Activated T-helper 17 cell treated with anti-CD3 and anti-CD28 coated beads, Interleukin-2, amount 50 U/mL, for 72 hours (primary cell): ENCODE measurements at regions not wholly inside any gene's neighbourhood (a gene's known extent, or its start where the extent isn't known, plus 50 kb on each side); places are given as distances from the start of the nearest gene placed in this dataset.

ENCODE experiments used
- ATAC-seq: fragments of 150-1000 bp; cut with Tn5 transposase; replicated peaks from 2 replicates; pipeline ENCODE4 v1.10.0; 2021; ENCODE audit warnings: mild to moderate bottlenecking, moderate library complexity
- H3K27ac Mint-ChIP-seq: one replicate; pipeline ENCODE4 v1.8.0; 2022; ENCODE audit warnings: mixed read lengths
- H3K27me3 Mint-ChIP-seq: one replicate; pipeline ENCODE4 v1.8.0; 2022; ENCODE audit warnings: mixed read lengths
- H3K36me3 Mint-ChIP-seq: one replicate; pipeline ENCODE4 v1.8.0; 2022; ENCODE audit warnings: low read depth, mild to moderate bottlenecking, mixed read lengths
- H3K4me1 Mint-ChIP-seq: one replicate; pipeline ENCODE4 v1.8.0; 2022; ENCODE audit warnings: mixed read lengths
- H3K4me3 Mint-ChIP-seq: one replicate; pipeline ENCODE4 v1.8.0; 2022; ENCODE audit warnings: mild to moderate bottlenecking, mixed read lengths
- H3K9me3 Mint-ChIP-seq: one replicate; pipeline ENCODE4 v1.8.0; 2022; ENCODE audit warnings: mixed read lengths

DNA sequence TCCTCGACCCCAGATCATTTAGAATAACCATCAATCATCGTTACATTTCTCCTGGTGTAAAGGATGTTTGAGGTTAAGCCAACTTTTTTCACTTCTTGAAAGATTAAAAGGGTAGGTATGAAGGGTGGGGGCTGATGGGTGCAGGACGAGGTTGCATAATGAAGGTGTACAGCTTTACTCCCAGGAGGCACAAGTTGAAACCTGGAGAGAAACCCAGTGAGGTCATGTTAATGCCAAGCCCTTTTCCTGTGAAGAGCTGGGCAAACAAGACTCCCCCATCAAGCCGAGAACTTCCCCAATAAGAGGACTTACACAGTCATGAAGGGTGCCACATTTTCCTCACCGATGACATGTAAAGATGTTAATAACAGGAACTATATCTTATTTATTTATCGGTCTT is 84.3 kb downstream of the FZD10 start:
- no peak overlapping the region for H3K4me3 Mint-ChIP-seq
- H3K36me3 Mint-ChIP-seq: no peaks in the 10 kb centered on the region
- H3K27ac Mint-ChIP-seq: no peak overlapping the region
- ATAC-seq: no peak
- H3K27me3 Mint-ChIP-seq: no peaks in the 10 kb centered on the region
- no peaks in the 10 kb centered on the region for H3K4me1 Mint-ChIP-seq
- peaks cover 11% of the 10 kb centered on the region for H3K9me3 Mint-ChIP-seq

DNA sequence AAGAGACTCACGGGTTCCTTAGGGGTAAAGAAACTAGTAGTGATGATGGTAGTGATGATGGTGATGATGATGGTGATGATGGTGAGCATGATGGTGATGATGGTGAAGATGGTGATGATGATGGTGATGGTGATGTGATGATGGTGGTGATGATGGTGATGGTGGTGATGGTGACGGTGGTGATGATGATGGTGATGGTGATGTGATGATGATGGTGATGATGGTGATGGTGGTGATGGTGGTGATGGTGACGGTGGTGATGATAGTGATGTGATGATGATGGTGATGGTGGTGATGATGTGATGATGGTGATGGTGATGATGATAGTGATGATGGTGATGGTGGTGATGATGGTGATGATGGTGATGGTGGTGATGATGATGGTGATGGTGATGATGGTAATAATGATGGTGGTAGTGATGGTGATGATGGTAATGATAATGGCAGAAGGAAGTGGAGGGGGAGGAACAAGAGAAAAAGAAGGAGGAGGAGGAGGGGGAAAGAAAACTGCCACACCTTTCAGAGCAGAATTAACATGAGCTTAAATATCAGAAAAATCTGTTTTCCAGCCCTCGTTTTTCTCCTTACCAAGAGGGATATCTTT is 85.5 kb downstream of the FZD10 start:
- no peak overlapping the region for H3K27ac Mint-ChIP-seq
- H3K4me3 Mint-ChIP-seq: no peak overlapping the region
- H3K27me3 Mint-ChIP-seq: no peaks in the 10 kb centered on the region
- ATAC-seq: no peak
- peaks cover 6% of the 10 kb centered on the region for H3K9me3 Mint-ChIP-seq
- H3K4me1 Mint-ChIP-seq: no peaks in the 10 kb centered on the region
- no peaks in the 10 kb centered on the region for H3K36me3 Mint-ChIP-seq

DNA sequence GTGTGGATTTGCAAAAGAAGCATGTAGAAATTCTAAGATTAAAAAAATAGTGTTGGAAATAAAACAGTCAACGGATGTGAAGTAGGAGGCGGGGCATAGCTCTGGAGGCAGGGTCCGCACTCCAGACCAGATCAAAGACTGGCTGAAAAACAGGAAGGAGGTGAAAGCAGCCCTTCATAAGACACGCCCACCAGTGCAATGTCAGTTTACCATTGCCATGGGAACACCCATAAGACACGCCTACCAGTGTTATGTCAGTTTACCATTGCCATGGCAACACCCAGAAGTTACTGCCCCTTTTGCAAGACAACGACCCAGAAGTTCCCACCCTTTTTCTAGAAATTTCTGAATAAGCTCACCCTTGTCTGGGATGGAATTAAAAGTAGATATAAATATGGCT is 87.1 kb downstream of the FZD10 start:
- no peak for ATAC-seq
- Mint-ChIP-seq H3K36me3 (no peaks in the 10 kb centered on the region), H3K4me3 (no peak overlapping the region), H3K27ac (no peak overlapping the region), H3K27me3 (no peaks in the 10 kb centered on the region), H3K9me3 (peaks cover 6% of the 10 kb centered on the region), H3K4me1 (no peaks in the 10 kb centered on the region)

DNA sequence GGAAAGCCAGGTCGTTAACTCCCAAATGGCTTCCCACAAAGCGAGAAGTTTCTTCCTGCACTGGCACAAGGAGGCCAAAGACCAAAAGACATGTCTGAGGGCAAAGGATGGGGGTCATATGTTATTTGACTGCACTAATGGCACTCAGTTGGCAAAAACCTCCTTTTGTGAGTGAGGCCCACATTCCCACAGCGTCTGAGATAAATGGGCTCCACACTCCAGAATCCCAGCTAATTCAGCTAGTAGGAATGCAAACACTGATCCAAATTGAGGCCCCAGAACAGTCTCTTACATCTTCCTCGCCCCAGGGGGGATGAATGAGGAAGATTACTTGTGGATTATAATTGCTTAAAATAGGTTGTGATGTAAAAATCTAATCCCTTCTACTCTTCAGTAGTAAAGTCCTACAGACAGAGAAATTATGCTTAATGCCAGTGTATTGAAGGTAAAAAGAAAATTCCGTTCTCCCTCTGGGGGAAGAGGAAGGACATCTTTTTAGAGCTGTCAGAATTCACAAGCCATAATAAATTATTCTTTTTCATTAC is 86.4 kb upstream of the PIWIL1 start:
- Mint-ChIP-seq H3K4me1 (no peaks in the 10 kb centered on the region), H3K27ac (no peak overlapping the region), H3K9me3 (peaks cover 6% of the 10 kb centered on the region), H3K4me3 (no peak overlapping the region), H3K36me3 (no peaks in the 10 kb centered on the region), H3K27me3 (no peaks in the 10 kb centered on the region)
- ATAC-seq: no peak

DNA sequence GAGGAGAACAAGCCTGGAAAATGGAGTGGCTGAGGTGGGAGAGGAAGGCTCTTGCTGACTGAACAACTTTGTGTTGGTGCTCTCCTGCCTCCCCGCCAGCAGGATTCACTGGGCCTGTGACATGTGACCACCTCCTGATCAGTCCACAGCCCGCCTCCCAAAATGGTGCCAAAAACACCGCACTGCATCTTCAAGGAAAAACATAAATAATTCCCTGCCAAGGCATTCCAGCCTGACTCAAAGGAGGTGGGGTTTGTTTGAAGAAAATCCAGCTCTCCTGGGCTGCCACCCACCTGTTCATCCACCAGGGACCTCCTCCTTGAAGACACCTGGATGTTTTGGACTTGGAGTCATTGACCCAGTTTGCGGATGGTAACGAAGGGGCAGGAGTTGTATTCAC is 83.8 kb upstream of the PIWIL1 start:
- Mint-ChIP-seq H3K9me3 (no peaks in the 10 kb centered on the region), H3K36me3 (no peaks in the 10 kb centered on the region), H3K27me3 (no peaks in the 10 kb centered on the region), H3K4me3 (no peak overlapping the region), H3K27ac (no peak overlapping the region), H3K4me1 (no peaks in the 10 kb centered on the region)
- ATAC-seq: no peak

DNA sequence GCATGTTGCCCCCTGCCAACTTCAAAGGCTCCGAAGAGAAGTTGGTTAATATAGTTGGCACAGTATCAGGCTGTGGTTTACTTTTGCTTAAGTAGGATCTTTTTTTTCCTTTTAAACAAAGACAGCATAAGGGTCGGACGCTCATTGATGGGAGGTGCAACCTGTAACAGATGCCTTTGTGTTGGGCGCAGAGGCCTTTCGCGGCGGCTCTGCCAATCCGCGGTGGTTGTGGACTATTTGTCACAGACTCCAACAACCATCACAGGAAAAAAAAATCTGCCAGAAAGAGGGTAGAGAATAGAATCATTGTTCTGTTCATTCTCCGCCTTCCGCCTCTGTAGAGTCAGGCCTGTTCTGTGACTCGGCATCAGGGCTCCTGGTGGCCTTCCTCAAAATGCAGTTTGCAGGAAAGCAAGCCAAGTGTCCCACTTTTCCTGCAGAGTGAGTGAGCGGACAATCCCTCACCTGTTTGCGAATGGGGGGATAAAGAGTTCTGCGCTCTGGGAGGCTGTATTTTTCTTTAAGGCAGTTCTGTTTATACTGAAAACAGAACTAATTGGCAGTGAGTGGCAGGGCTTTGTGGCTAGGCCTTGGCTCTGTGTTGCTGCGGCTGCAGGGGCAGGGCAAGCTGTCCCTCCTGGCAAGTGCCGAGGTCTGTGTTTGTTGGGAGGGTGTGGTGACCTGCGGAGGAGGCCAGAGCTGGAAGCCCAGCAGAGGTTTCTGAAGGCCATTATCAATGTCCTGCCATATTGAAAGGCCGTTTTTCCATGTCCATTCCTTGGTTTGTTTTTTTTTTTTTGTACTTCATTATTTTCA is 83.0 kb upstream of the PIWIL1 start:
- no peak for ATAC-seq
- Mint-ChIP-seq H3K9me3 (no peaks in the 10 kb centered on the region), H3K4me1 (no peaks in the 10 kb centered on the region), H3K27ac (no peak overlapping the region), H3K27me3 (no peaks in the 10 kb centered on the region), H3K4me3 (no peak overlapping the region), H3K36me3 (no peaks in the 10 kb centered on the region)

DNA sequence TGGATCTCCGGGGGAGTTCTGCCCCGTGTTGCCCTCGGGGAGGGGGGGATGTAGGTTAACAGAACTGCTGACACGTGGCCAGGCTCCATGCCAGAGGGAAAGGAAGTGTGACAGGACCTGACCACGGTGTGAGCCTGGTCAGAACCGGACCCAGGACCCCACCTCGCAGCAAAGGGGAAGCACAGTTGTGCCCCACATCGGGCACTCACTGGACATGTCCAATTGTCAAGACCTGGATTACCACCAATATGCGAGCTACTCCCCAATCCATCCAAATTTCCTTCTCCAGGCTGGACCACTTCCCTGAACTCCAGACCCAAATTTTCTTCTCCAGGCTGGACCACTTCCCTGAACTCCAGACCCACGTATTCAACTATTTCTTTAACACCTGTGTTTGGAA is 78.8 kb upstream of the PIWIL1 start:
- ATAC-seq: no peak
- Mint-ChIP-seq H3K4me3 (no peak overlapping the region), H3K36me3 (no peaks in the 10 kb centered on the region), H3K9me3 (no peaks in the 10 kb centered on the region), H3K27ac (no peak overlapping the region), H3K4me1 (no peaks in the 10 kb centered on the region), H3K27me3 (no peaks in the 10 kb centered on the region)

DNA sequence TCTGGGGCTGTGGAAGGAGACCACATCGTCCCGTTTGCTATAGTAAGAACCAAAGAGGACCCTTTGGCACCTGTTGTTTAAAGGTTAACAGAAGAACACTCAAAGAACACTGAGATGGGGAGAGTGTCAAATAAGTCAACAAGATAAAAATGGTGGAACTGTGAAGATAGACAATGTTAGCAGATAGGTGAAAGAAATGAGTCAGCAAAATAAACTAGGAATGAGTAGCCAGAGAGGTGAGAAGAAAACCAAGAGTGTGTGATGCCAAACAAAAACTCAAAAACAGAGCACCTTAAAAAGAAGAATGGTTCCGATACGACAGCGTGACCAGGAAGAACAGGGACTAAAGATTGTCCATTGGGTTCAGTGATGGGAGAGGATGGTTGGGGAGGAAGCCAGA is 74.7 kb upstream of the PIWIL1 start:
- no peak for ATAC-seq

DNA sequence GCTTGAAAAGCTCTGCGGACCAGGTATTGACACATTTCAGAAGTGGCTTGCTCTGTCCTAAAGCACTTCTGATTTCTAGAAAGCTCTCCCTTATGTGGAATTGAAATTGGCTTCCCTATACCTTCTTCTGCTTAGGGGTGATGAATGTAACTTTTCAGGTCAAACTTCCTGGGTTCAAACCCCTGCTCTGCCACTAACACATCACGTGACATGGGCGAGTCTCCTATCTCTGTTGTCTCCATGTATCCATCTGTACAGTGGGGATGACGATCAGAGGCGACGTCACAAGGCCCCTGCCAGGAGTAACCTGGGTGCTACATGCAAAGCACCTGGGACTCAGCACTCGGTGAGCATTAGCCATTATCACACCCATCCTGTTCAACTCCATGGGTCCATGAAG is 73.7 kb upstream of the PIWIL1 start:
- no peak for ATAC-seq
- Mint-ChIP-seq H3K4me1 (no peaks in the 10 kb centered on the region), H3K27me3 (no peaks in the 10 kb centered on the region), H3K9me3 (peaks cover 5% of the 10 kb centered on the region), H3K4me3 (no peak overlapping the region), H3K36me3 (no peaks in the 10 kb centered on the region), H3K27ac (no peak overlapping the region)

More for the DNA sequence above, 74.7 kb upstream of the PIWIL1 start:
- no peak overlapping the region for H3K4me3 Mint-ChIP-seq
- H3K9me3 Mint-ChIP-seq: peaks cover 5% of the 10 kb centered on the region
- H3K4me1 Mint-ChIP-seq: no peaks in the 10 kb centered on the region
- no peaks in the 10 kb centered on the region for H3K27me3 Mint-ChIP-seq
- no peak overlapping the region for H3K27ac Mint-ChIP-seq
- H3K36me3 Mint-ChIP-seq: no peaks in the 10 kb centered on the region

DNA sequence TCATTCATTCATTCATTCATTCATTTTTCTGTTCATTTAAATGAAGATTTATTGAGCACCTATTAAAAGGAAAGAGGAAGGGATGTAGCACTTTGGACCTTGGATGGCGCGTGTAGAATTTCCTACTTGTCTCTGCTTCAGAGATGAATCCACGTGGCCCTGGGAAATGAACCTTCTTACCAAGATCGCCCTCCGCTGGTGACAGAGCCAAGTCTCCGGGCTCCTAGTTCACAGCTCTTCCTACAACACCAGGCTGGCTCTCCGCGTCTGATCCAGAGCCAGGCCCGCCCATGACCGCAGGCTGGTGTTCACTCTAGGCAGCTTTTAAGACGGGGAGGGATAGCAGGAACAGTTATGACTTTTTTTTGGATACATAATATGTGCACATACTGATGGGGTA is 70.9 kb upstream of the PIWIL1 start:
- no peak overlapping the region for H3K27ac Mint-ChIP-seq
- H3K27me3 Mint-ChIP-seq: peaks cover 3% of the 10 kb centered on the region
- ATAC-seq: no peak
- peaks cover 5% of the 10 kb centered on the region for H3K9me3 Mint-ChIP-seq
- no peak overlapping the region for H3K4me3 Mint-ChIP-seq
- no peaks in the 10 kb centered on the region for H3K36me3 Mint-ChIP-seq
- H3K4me1 Mint-ChIP-seq: no peaks in the 10 kb centered on the region

DNA sequence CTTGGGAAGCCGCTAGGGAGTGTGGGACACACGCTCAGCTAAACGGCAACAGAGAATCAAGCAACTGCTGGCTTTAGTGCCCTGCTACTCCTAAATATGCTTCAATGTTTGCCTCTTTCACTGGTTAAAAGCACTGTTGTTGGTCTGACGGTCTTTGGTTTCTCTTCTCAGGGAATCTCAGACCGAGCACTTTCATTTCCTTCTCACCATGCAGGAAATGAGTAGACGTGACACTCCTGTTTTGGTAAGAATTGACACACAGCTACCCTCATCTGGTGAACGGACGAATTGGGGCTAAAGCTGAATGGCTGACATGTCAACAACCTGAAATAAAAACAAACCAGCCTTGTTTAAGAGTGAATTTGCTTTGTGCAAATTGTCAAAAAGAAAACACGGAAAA is 57.5 kb upstream of the PIWIL1 start:
- H3K27me3 Mint-ChIP-seq: peaks cover 8% of the 10 kb centered on the region
- ATAC-seq: peak; percentile 69
- no peaks in the 10 kb centered on the region for H3K4me1 Mint-ChIP-seq
- H3K27ac Mint-ChIP-seq: no peak overlapping the region
- H3K4me3 Mint-ChIP-seq: no peak overlapping the region
- H3K36me3 Mint-ChIP-seq: no peaks in the 10 kb centered on the region
- peaks cover 10% of the 10 kb centered on the region for H3K9me3 Mint-ChIP-seq

DNA sequence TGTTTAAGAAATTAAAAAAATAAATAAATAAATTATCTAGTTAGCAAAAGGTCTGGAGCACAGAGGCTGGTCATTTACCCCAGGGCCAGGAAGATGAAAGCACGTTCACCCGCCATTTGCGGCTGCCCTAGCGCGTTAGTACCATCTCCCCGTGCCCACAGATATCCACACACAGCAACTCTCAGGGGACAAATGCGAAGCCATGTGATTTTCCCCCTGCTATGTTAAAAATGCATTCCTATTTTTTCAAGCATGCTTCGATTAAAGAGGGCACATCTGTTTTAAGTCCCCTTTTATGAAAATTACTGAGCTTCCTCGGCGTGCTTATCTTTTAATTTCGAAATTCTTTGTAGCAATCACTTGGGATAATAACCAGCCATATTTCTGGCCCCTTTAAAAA is 56.9 kb upstream of the PIWIL1 start:
- H3K27me3 Mint-ChIP-seq: peaks cover 8% of the 10 kb centered on the region
- H3K4me3 Mint-ChIP-seq: no peak overlapping the region
- ATAC-seq: no peak
- no peaks in the 10 kb centered on the region for H3K4me1 Mint-ChIP-seq
- H3K36me3 Mint-ChIP-seq: no peaks in the 10 kb centered on the region
- peaks cover 10% of the 10 kb centered on the region for H3K9me3 Mint-ChIP-seq
- no peak overlapping the region for H3K27ac Mint-ChIP-seq

DNA sequence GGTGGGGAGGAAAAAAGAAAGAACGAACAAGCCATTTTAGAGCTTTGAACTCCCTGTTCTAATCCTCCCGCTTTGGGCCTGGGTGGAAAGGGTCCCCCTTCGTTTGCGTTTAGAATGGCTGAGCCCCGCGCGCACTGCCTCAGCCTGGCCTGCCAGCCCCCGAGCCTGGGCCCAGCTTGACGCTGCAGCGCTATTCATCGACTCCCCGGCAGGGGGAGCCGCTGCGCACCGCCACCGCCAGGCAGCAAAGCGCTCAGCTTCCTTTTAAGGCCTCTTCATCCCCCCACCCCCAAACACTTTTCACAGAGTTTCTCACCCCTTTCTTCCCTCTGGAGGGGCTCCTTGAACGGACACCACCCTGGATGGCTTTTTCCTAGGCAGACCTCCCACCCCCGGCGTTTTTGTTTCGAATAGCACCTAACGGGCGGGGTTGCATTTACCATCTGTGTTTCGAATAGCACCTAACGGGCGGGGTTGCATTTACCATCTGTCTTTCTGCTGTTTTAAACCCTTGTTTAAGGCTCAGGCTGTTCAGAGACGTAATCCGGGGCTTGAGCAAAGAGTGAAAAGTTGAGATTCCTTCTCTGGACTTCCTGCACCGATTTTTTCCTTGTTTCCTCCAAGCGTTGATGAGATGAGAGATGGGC is 56.4 kb upstream of the PIWIL1 start:
- ATAC-seq: peak; percentile 31
- no peaks in the 10 kb centered on the region for H3K4me1 Mint-ChIP-seq
- peaks cover 10% of the 10 kb centered on the region for H3K9me3 Mint-ChIP-seq
- no peaks in the 10 kb centered on the region for H3K36me3 Mint-ChIP-seq
- H3K27ac Mint-ChIP-seq: no peak overlapping the region
- no peak overlapping the region for H3K4me3 Mint-ChIP-seq
- H3K27me3 Mint-ChIP-seq: peaks cover 8% of the 10 kb centered on the region

DNA sequence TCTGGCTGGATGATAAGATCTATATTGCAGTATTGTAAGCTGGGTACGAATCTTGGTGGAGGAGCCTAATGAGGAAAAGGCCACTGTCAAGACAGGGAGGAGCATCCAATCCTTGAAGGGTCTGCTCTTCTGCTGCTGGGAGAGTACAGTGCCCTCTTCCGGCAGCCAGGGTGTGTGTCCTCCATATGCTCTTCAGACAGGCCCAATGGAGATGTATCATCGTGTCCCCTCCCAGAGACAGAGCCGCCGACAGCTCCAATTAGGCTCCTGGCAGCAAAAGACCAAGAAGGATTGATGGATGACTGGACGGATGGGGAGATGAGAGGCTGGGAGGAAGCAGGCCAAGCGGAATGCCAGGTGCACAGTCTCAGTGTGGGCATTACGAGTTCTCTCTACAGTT is 51.6 kb upstream of the PIWIL1 start:
- Mint-ChIP-seq H3K27me3 (peaks cover 9% of the 10 kb centered on the region), H3K27ac (no peak overlapping the region), H3K9me3 (peaks cover 6% of the 10 kb centered on the region), H3K36me3 (no peaks in the 10 kb centered on the region), H3K4me1 (no peaks in the 10 kb centered on the region), H3K4me3 (no peak overlapping the region)
- no peak for ATAC-seq
